Panc1 (cell line): ENCODE measurements at regions not wholly inside any gene's neighbourhood (a gene's known extent, or its start where the extent isn't known, plus 50 kb on each side); places are given as distances from the start of the nearest gene placed in this dataset.

ENCODE experiments used
- ATAC-seq: fragments of 200-7000 bp; cut with Tn5 transposase; 2 replicates; pipeline ENCODE4 v1.9.1; 2020; ENCODE audit warnings: mild to moderate bottlenecking, moderate library complexity
- BruUV-seq: library from RNA; stranded (reverse); fragments of 400-500 nt; replicated peaks from 2 replicates; lab custom pipeline; 2021; lab: Mats Ljungman, UMichigan
- CTCF ChIA-PET: fragments of 300-600 bp; sonication (Branson Sonifier 250); formaldehyde crosslinking; loops from one replicate; lab custom pipeline; 2022; ENCODE audit warnings: antibody characterized with exemption; lab: Charles Lee
- POLR2A ChIA-PET: fragments of 300-600 bp; sonication (Branson Sonifier 250); formaldehyde crosslinking; loops from one replicate; lab custom pipeline; 2022; ENCODE audit warnings: antibody characterized with exemption; lab: Charles Lee
- DNase-seq: peaks from one replicate; pipeline ENCODE4 v3.0.0-alpha.2; 2010; ENCODE audit warnings: low read depth, low spot score
- H3K27ac ChIP-seq: 2 replicates; pipeline ENCODE4 v1.5.1; 2011; ENCODE audit warnings: mild to moderate bottlenecking, low read length, inconsistent platforms
- H3K27me3 ChIP-seq: fragments of 200-500 bp; sonication (Bioruptor generic); 2 replicates; pipeline ENCODE4 v1.6.0; 2014; ENCODE audit warnings: low read length, inconsistent platforms; ENCODE audit not compliant: control insufficient read depth, insufficient read depth
- H3K36me3 ChIP-seq: fragments of 200-500 bp; sonication (Bioruptor generic); 2 replicates; pipeline ENCODE4 v1.5.1; 2014; ENCODE audit warnings: inconsistent platforms, mild to moderate bottlenecking, low read length, moderate library complexity; ENCODE audit not compliant: control insufficient read depth, insufficient read depth
- H3K4me1 ChIP-seq: 2 replicates; pipeline ENCODE4 v1.5.1; 2011; ENCODE audit warnings: inconsistent platforms, mild to moderate bottlenecking, low read length, moderate library complexity; ENCODE audit not compliant: control insufficient read depth, insufficient read depth
- H3K4me3 ChIP-seq, 2 experiments: 2 replicates each; pipeline ENCODE4 v1.5.1; 2011 to 2012; ENCODE audit warnings: low read depth in 2 of 2, low read length in 2 of 2, mild to moderate bottlenecking in 2 of 2, inconsistent platforms in 1 of 2, moderate library complexity in 1 of 2
- H3K9me3 ChIP-seq: fragments of 200-500 bp; sonication (Bioruptor generic); 2 replicates; pipeline ENCODE4 v1.5.1; 2014; ENCODE audit warnings: low read depth, mild to moderate bottlenecking, inconsistent platforms, low read length, moderate library complexity; ENCODE audit not compliant: control insufficient read depth, insufficient read depth
- POLR2AphosphoS5 ChIP-seq: IDR thresholded peaks from 2 replicates; pipeline ENCODE4 v1.6.1; 2012; ENCODE audit warnings: mild to moderate bottlenecking, low read depth, low read length, moderate library complexity
- SIN3A ChIP-seq: IDR thresholded peaks from 2 replicates; pipeline ENCODE4 v1.6.1; 2012; ENCODE audit warnings: low read depth, mild to moderate bottlenecking, low read length, moderate library complexity, borderline replicate concordance; ENCODE audit not compliant: insufficient read depth
- TCF7L2 ChIP-seq: IDR thresholded peaks from 2 replicates; pipeline ENCODE4 v1.6.1; 2011; ENCODE audit warnings: mild to moderate bottlenecking, low read depth, low read length, inconsistent platforms
- in situ Hi-C: cut with HindIII; loops from 2 replicates; pipeline ENCODE4 v1.10.0; 2016; ENCODE audit warnings: low sequenced_read_pairs, low pct_unique_long_range_greater_than_20kb
- intact Hi-C: fragments of 100-400 bp; cut with micrococcal nuclease; formaldehyde crosslinking; loops from one replicate; pipeline ENCODE4 v1.10.0; 2022; ENCODE audit not compliant: unreplicated experiment
- TF ChIP-seq, protein P1 (sequence below), 2 experiments: IDR thresholded peaks; 2 replicates each; pipeline ENCODE4 v1.6.1; 2011 to 2012; ENCODE audit warnings: low read depth in 2 of 2, control low read depth in 1 of 2, low read length in 1 of 2, mild to moderate bottlenecking in 1 of 2, moderate library complexity in 1 of 2; ENCODE audit not compliant: insufficient read depth in 1 of 2
- TF ChIP-seq, protein P2 (sequence below): fragments of 450-650 bp; IDR thresholded peaks from 2 replicates; pipeline ENCODE4 v1.5.1; 2017; ENCODE audit warnings: mild to moderate bottlenecking

DNA sequence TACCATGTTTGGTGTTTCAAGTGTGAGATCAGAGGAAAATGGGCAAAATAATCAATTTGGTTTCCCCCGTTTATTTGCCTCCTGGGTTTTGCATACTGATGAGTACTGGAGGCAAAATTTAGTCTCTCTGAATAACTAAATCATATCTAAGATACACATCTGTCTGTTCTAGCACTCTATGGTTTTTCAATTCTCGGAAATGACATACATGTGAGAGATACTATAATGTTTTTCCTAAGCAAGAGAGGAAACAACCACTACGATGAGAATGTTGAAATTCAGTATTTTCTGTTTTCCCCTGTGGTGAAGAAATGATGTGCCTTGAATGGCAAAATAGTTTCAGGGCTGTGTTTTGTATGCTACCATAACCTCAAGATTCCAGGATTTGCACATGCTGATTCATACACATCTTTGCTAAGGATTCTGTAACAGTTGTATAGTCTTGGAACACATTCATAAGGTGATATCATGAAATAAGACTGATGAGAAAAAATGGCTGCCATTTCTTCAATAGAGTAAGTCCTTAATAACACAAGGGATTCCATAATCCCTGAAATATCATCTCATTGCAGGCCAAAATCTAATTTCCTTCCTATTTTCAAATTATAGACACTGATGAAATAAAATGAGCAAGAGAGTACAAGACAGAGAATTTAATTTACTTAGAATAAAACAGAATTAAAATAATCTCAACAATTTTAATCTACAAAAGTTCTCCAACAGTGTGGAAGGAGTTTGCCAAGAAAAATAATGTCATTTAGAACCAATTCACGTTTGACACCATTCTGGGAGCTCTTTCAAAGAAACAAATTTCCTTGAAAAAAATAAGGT is 316.6 kb downstream of the FIGN start:
- ChIA-PET CTCF (no interaction called here), POLR2A (no interaction called here)
- ATAC-seq (no peak), DNase-seq (no peak)
- no peaks in the 10 kb centered on the region for H3K9me3 ChIP-seq
- no peaks in the 10 kb centered on the region for H3K36me3 ChIP-seq
- no peak overlapping the region for H3K4me3 ChIP-seq
- H3K27ac ChIP-seq, result no peak overlapping the region
- in situ Hi-C loops (no loop called here), intact Hi-C loops (no loop called here)
- BruUV-seq, result no TSS peak
- no peaks in the 10 kb centered on the region for H3K4me1 ChIP-seq
- no peaks in the 10 kb centered on the region for H3K27me3 ChIP-seq
- TF ChIP-seq, protein P1, sequence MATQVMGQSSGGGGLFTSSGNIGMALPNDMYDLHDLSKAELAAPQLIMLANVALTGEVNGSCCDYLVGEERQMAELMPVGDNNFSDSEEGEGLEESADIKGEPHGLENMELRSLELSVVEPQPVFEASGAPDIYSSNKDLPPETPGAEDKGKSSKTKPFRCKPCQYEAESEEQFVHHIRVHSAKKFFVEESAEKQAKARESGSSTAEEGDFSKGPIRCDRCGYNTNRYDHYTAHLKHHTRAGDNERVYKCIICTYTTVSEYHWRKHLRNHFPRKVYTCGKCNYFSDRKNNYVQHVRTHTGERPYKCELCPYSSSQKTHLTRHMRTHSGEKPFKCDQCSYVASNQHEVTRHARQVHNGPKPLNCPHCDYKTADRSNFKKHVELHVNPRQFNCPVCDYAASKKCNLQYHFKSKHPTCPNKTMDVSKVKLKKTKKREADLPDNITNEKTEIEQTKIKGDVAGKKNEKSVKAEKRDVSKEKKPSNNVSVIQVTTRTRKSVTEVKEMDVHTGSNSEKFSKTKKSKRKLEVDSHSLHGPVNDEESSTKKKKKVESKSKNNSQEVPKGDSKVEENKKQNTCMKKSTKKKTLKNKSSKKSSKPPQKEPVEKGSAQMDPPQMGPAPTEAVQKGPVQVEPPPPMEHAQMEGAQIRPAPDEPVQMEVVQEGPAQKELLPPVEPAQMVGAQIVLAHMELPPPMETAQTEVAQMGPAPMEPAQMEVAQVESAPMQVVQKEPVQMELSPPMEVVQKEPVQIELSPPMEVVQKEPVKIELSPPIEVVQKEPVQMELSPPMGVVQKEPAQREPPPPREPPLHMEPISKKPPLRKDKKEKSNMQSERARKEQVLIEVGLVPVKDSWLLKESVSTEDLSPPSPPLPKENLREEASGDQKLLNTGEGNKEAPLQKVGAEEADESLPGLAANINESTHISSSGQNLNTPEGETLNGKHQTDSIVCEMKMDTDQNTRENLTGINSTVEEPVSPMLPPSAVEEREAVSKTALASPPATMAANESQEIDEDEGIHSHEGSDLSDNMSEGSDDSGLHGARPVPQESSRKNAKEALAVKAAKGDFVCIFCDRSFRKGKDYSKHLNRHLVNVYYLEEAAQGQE (IDR thresholded peaks at IDR 0.05; ENCODE audit: insufficient read depth in 1 of 2, low read depth in 2 of 2, low read length in 1 of 2), result no peak
- no peak for TF ChIP-seq POLR2AphosphoS5
- TF ChIP-seq, protein P2, sequence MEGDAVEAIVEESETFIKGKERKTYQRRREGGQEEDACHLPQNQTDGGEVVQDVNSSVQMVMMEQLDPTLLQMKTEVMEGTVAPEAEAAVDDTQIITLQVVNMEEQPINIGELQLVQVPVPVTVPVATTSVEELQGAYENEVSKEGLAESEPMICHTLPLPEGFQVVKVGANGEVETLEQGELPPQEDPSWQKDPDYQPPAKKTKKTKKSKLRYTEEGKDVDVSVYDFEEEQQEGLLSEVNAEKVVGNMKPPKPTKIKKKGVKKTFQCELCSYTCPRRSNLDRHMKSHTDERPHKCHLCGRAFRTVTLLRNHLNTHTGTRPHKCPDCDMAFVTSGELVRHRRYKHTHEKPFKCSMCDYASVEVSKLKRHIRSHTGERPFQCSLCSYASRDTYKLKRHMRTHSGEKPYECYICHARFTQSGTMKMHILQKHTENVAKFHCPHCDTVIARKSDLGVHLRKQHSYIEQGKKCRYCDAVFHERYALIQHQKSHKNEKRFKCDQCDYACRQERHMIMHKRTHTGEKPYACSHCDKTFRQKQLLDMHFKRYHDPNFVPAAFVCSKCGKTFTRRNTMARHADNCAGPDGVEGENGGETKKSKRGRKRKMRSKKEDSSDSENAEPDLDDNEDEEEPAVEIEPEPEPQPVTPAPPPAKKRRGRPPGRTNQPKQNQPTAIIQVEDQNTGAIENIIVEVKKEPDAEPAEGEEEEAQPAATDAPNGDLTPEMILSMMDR, result no peak

DNA sequence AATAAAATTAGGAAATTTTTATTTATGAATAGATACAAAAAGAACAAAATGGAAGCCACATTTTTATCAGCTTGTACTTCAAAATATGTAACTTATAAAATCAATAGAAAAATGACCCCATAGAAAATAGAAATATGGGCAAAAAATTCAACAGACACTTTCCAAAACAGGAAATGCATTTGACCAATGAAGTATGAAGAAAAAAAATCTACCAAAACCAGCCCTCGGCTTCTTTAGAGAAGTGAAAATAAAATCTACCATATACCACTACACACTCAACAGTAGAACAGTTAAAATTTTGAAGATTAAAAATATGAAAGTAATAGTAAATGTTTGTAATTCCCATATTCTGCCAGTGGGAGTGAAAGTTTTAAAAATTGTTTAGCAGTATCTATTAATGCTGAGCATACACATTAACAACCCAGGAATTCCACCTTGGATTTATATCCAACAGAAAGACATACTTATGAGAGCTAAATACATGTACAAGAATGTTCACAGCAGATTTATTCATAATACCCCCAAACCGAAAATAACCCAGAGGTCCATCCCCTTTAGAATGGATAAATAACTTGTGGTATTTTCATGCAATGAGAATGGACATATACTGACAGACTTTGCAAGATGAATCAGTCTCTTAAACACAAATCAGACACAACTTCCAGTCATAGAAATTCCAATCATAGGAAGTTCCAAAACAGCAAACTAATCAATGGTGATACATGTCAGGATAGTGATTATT is 318.0 kb downstream of the FIGN start:
- Histone ChIP-seq H3K4me1 (no peaks in the 10 kb centered on the region), H3K4me3 (no peak overlapping the region), H3K27me3 (no peaks in the 10 kb centered on the region), H3K36me3 (no peaks in the 10 kb centered on the region), H3K9me3 (no peaks in the 10 kb centered on the region), H3K27ac (no peak overlapping the region)
- DNase-seq, result no peak
- no peak for TF ChIP-seq POLR2AphosphoS5
- TF ChIP-seq TCF7L2, result no peak
- TF ChIP-seq, protein P1 (IDR thresholded peaks at IDR 0.05; ENCODE audit: insufficient read depth in 1 of 2, low read depth in 2 of 2, low read length in 1 of 2), result no peak
- TF ChIP-seq SIN3A, result no peak
- TF ChIP-seq, protein P2, result no peak
- in situ Hi-C loops (no loop called here), intact Hi-C loops (no loop called here)
- ATAC-seq, result no peak
- no TSS peak for BruUV-seq
- POLR2A ChIA-PET, result no interaction called here
- CTCF ChIA-PET, result no interaction called here
